H1 (cell line): ENCODE measurements at regions not wholly inside any gene's neighbourhood (a gene's known extent, or its start where the extent isn't known, plus 50 kb on each side); places are given as distances from the start of the nearest gene placed in this dataset.

Source experiments
- CTCF ChIA-PET: fragments of 300-600 bp; sonication (Branson Sonifier 250); formaldehyde crosslinking; loops from one replicate; lab custom pipeline; 2021; ENCODE audit not compliant: partially characterized antibody; lab: Charles Lee
- POLR2A ChIA-PET: fragments of 300-600 bp; sonication (Branson Sonifier 250); formaldehyde crosslinking; loops from one replicate; lab custom pipeline; 2021; ENCODE audit warnings: inconsistent platforms; ENCODE audit not compliant: partially characterized antibody; lab: Charles Lee
- DNase-seq, 2 experiments: peaks; one replicate each; pipeline versions ENCODE4 v3.0.0 to v3.0.0-alpha.2; 2010 to 2022; ENCODE audit warnings: low spot score in 2 of 2, low read depth in 1 of 2, mixed read lengths in 1 of 2
- FAIRE-seq: peaks from 2 replicates; lab custom pipeline; 2011; peaks lifted over from hg19 to GRCh38; lab: Jason Lieb, UNC
- H2AFZ ChIP-seq: 2 replicates; pipeline ENCODE4 v1.8.1; 2012; ENCODE audit warnings: low read length, inconsistent platforms
- H2AK5ac ChIP-seq: 2 replicates; pipeline ENCODE4 v1.6.1; 2013; ENCODE audit warnings: low read depth, low read length
- H2BK120ac ChIP-seq: replicated peaks from 2 replicates; pipeline ENCODE3; 2013; ENCODE audit warnings: low read depth, low read length, inconsistent platforms
- H2BK12ac ChIP-seq: 2 replicates; pipeline ENCODE4 v1.6.1; 2013; ENCODE audit warnings: low read depth, low read length
- H2BK15ac ChIP-seq: 2 replicates; pipeline ENCODE4 v1.6.1; 2013; ENCODE audit warnings: low read length
- H2BK20ac ChIP-seq: 2 replicates; pipeline ENCODE4 v1.6.1; 2013; ENCODE audit warnings: low read length
- H2BK5ac ChIP-seq: 2 replicates; pipeline ENCODE4 v1.6.1; 2013; ENCODE audit warnings: low read depth, low read length
- H3K14ac ChIP-seq: 2 replicates; pipeline ENCODE4 v1.6.1; 2013; ENCODE audit warnings: inconsistent platforms; ENCODE audit not compliant: insufficient read length
- H3K18ac ChIP-seq: 2 replicates; pipeline ENCODE4 v1.6.1; 2013; ENCODE audit warnings: low read length; ENCODE audit errors: extremely low read depth
- H3K23ac ChIP-seq: 2 replicates; pipeline ENCODE4 v1.6.1; 2013; ENCODE audit warnings: inconsistent platforms; ENCODE audit not compliant: insufficient read length
- H3K23me2 ChIP-seq: 2 replicates; pipeline ENCODE4 v1.6.1; 2013; ENCODE audit warnings: low read depth, low read length
- H3K27ac ChIP-seq: 2 replicates; pipeline ENCODE4 v1.6.1; 2011; ENCODE audit warnings: low read depth, low read length, inconsistent platforms
- H3K27me3 ChIP-seq, 4 experiments: replicated peaks in 1 of 4; 1 replicate in 1 of 4; 2 replicates in 3 of 4; pipeline versions ENCODE4 v1.6.1 to v1.8.1; 2011 to 2013; ENCODE audit warnings: low read length in 3 of 4, mild to moderate bottlenecking in 3 of 4, inconsistent platforms in 2 of 4, mixed read lengths in 2 of 4, moderate library complexity in 1 of 4; ENCODE audit not compliant: control insufficient read depth in 3 of 4, insufficient read depth in 3 of 4; ENCODE audit errors: extremely low read depth in 1 of 4
- H3K36me3 ChIP-seq, 4 experiments: 2 replicates each; pipeline versions ENCODE4 v1.6.1 to v1.8.1; 2011 to 2013; ENCODE audit warnings: mild to moderate bottlenecking in 4 of 4, low read length in 3 of 4, moderate library complexity in 2 of 4, control low read depth in 1 of 4, inconsistent platforms in 1 of 4; ENCODE audit not compliant: insufficient read depth in 4 of 4, control insufficient read depth in 2 of 4
- H3K4ac ChIP-seq: replicated peaks from 2 replicates; pipeline ENCODE3; 2013; ENCODE audit warnings: low read length, low read depth, mixed read lengths, inconsistent platforms; ENCODE audit not compliant: insufficient read length
- H3K4me1 ChIP-seq, 4 experiments: replicated peaks in 1 of 4; 1 replicate in 1 of 4; 2 replicates in 3 of 4; pipeline versions ENCODE4 v1.6.1 to v1.8.1; 2011 to 2013; ENCODE audit warnings: low read length in 3 of 4, inconsistent platforms in 2 of 4, mixed read lengths in 1 of 4; ENCODE audit not compliant: insufficient read depth in 4 of 4, control insufficient read depth in 3 of 4
- H3K4me2 ChIP-seq, 2 experiments: 2 replicates each; pipeline versions ENCODE4 v1.6.1 to v1.8.1; 2011 to 2013; ENCODE audit warnings: low read depth in 2 of 2, low read length in 2 of 2, control low read depth in 1 of 2, inconsistent platforms in 1 of 2, mild to moderate bottlenecking in 1 of 2; ENCODE audit not compliant: insufficient read depth in 1 of 2
- H3K4me3 ChIP-seq, 4 experiments: fragments of 200-600, 300-600 bp in 1 of 4; sonication (generic), shearing (Covaris generic), sonication (Bioruptor Twin) in 1 of 4; 2 replicates each; pipeline versions ENCODE4 v1.5.1 to v1.8.1; 2011 to 2016; ENCODE audit warnings: low read length in 4 of 4, low read depth in 3 of 4, control low read depth in 2 of 4, inconsistent platforms in 2 of 4, mild to moderate bottlenecking in 2 of 4, mixed read lengths in 1 of 4, moderate library complexity in 1 of 4; ENCODE audit not compliant: insufficient read depth in 2 of 4; ENCODE audit errors: extremely low read depth in 1 of 4
- H3K56ac ChIP-seq: replicated peaks from 2 replicates; pipeline ENCODE3; 2013; ENCODE audit warnings: low read depth, mild to moderate bottlenecking, mixed read lengths, low read length, inconsistent platforms; ENCODE audit not compliant: insufficient read length
- H3K79me1 ChIP-seq: 2 replicates; pipeline ENCODE4 v1.6.1; 2013; ENCODE audit warnings: low read depth, low read length, control low read depth
- H3K79me2 ChIP-seq, 2 experiments: 2 replicates each; pipeline versions ENCODE4 v1.6.1 to v1.8.1; 2012 to 2013; ENCODE audit warnings: low read length in 2 of 2, mild to moderate bottlenecking in 2 of 2, inconsistent platforms in 1 of 2; ENCODE audit not compliant: insufficient read depth in 2 of 2, control insufficient read depth in 1 of 2
- H3K9ac ChIP-seq, 4 experiments: replicated peaks in 1 of 4; 1 replicate in 1 of 4; 2 replicates in 3 of 4; pipeline versions ENCODE4 v1.6.1 to v1.8.1; 2011 to 2013; ENCODE audit warnings: low read depth in 3 of 4, low read length in 3 of 4, control low read depth in 2 of 4, mild to moderate bottlenecking in 2 of 4, moderate library complexity in 2 of 4, inconsistent platforms in 1 of 4; ENCODE audit errors: extremely low read depth in 1 of 4
- H3K9me3 ChIP-seq, 2 experiments: 2 replicates each; pipeline versions ENCODE4 v1.6.1 to v1.8.1; 2012 to 2013; ENCODE audit warnings: mild to moderate bottlenecking in 2 of 2, moderate library complexity in 2 of 2, control low read depth in 1 of 2, inconsistent platforms in 1 of 2, low read depth in 1 of 2, low read length in 1 of 2, mixed read lengths in 1 of 2; ENCODE audit not compliant: insufficient read depth in 2 of 2
- H4K20me1 ChIP-seq, 2 experiments: replicated peaks in 1 of 2; 2 replicates each; pipeline versions ENCODE3 to v1.8.1; 2011 to 2013; ENCODE audit warnings: inconsistent platforms in 2 of 2, low read length in 2 of 2, mild to moderate bottlenecking in 1 of 2; ENCODE audit not compliant: insufficient read depth in 2 of 2, control insufficient read depth in 1 of 2
- H4K5ac ChIP-seq: 2 replicates; pipeline ENCODE4 v1.6.1; 2013; ENCODE audit warnings: low read length, low read depth, mixed read lengths, inconsistent platforms; ENCODE audit not compliant: insufficient read length
- H4K8ac ChIP-seq: 2 replicates; pipeline ENCODE4 v1.8.0; 2013; ENCODE audit warnings: mild to moderate bottlenecking, moderate library complexity, low read length, inconsistent platforms; ENCODE audit not compliant: insufficient read depth; ENCODE audit errors: extremely low read depth
- H4K91ac ChIP-seq: replicated peaks from 2 replicates; pipeline ENCODE3; 2013; ENCODE audit warnings: low read length, mixed read lengths, inconsistent platforms; ENCODE audit not compliant: insufficient read length
- BACH1 ChIP-seq: IDR thresholded peaks from 2 replicates; pipeline ENCODE4 v1.6.1; 2012; ENCODE audit warnings: low read length, improper control_type of control experiment
- CHD2 ChIP-seq: IDR thresholded peaks from 2 replicates; pipeline ENCODE4 v1.6.1; 2012; ENCODE audit warnings: low read length, improper control_type of control experiment
- EZH2 ChIP-seq: fragments of 200-600 bp; sonication (generic); IDR thresholded peaks from 2 replicates; pipeline ENCODE4 v1.7.1; 2012; ENCODE audit warnings: low read depth, mild to moderate bottlenecking, moderate library complexity, low read length, inconsistent platforms; ENCODE audit not compliant: severe bottlenecking
- POLR2A ChIP-seq, 2 experiments: IDR thresholded peaks; 1 replicate in 1 of 2; 2 replicates in 1 of 2; pipeline ENCODE4 v1.6.1; 2011; ENCODE audit warnings: low read depth in 2 of 2, low read length in 2 of 2, mild to moderate bottlenecking in 2 of 2; ENCODE audit errors: control extremely low read depth in 1 of 2
- POLR2AphosphoS5 ChIP-seq: IDR thresholded peaks from 2 replicates; pipeline ENCODE4 v1.6.1; 2011; ENCODE audit warnings: low read depth, low read length
- RXRA ChIP-seq: IDR thresholded peaks from 2 replicates; pipeline ENCODE4 v1.6.1; 2011; ENCODE audit warnings: low read depth, mild to moderate bottlenecking, low read length, moderate library complexity; ENCODE audit not compliant: insufficient read depth
- SP1 ChIP-seq: IDR thresholded peaks from 2 replicates; pipeline ENCODE4 v1.6.1; 2011; ENCODE audit warnings: low read depth, low read length
- TEAD4 ChIP-seq: IDR thresholded peaks from 2 replicates; pipeline ENCODE4 v1.6.1; 2012; ENCODE audit warnings: low read depth, low read length, inconsistent platforms, mixed read lengths
- YY1 ChIP-seq: IDR thresholded peaks from 2 replicates; pipeline ENCODE4 v1.6.1; 2011; ENCODE audit warnings: low read depth, mild to moderate bottlenecking, low read length
- WGBS, 2 experiments: shearing (Covaris generic) in 1 of 2; methylation state at CpG; one replicate each; pipeline versions ENCODE4 v1.1.6 to v1.1.7; 2013 to 2015; ENCODE audit warnings: low lambda C conversion rate in 2 of 2, mixed read lengths in 2 of 2, inconsistent platforms in 1 of 2, low coverage in 1 of 2, missing lambda C conversion rate in 1 of 2; ENCODE audit not compliant: insufficient replicate concordance in 2 of 2, insufficient coverage in 1 of 2, insufficient read length in 1 of 2; ENCODE audit errors: extremely low coverage in 1 of 2, missing lambda C conversion rate in 1 of 2; 5-methylcytosine and 5-hydroxymethylcytosine counted together

- no peak overlapping the region for H3K18ac ChIP-seq
- H3K23ac ChIP-seq, result no peak overlapping the region
- no peak overlapping the region for H2AFZ ChIP-seq
- H3K56ac ChIP-seq, result no peak overlapping the region
- no peaks in the 10 kb centered on the region for H3K9me3 ChIP-seq
- H3K27ac ChIP-seq, result no peak overlapping the region
- no peaks in the 10 kb centered on the region for H3K36me3 ChIP-seq
- no peak overlapping the region for H3K4me3 ChIP-seq
- H2BK120ac ChIP-seq, result no peak overlapping the region
- no peak overlapping the region for H4K5ac ChIP-seq
- DNase-seq, result no peak
- H4K8ac ChIP-seq, result no peak overlapping the region
- H4K91ac ChIP-seq, result no peak overlapping the region
- POLR2A ChIA-PET, result no interaction called here
- FAIRE-seq, result no peak
- no peak overlapping the region for H2BK15ac ChIP-seq
- H3K14ac ChIP-seq, result no peak overlapping the region
- H2AK5ac ChIP-seq, result no peak overlapping the region
- no peaks in the 10 kb centered on the region for H3K79me1 ChIP-seq
- 96 to 100% methylated on average over 1 to 3 of the region's 3 CpGs for WGBS, 2 experiments
- H3K9ac ChIP-seq, result no peak overlapping the region
- no peak overlapping the region for H2BK20ac ChIP-seq
- no peak for TF ChIP-seq TEAD4
- TF ChIP-seq POLR2A (IDR thresholded peaks at IDR 0.05; ENCODE audit: control extremely low read depth in 1 of 2, low read depth in 2 of 2, low read length in 2 of 2), result no peak
- no peak for TF ChIP-seq SP1
- no peak for TF ChIP-seq BACH1
- TF ChIP-seq CHD2, result no peak
- TF ChIP-seq EZH2, result no peak
- no peak for TF ChIP-seq POLR2AphosphoS5
- TF ChIP-seq RXRA, result no peak
- TF ChIP-seq YY1, result no peak
- H3K4me1 ChIP-seq, result no peaks in the 10 kb centered on the region
- H3K4ac ChIP-seq, result no peak overlapping the region
- H2BK12ac ChIP-seq, result no peak overlapping the region
- H2BK5ac ChIP-seq, result no peak overlapping the region
- H4K20me1 ChIP-seq, result no peaks in the 10 kb centered on the region
- no peak overlapping the region for H3K4me2 ChIP-seq
- no peaks in the 10 kb centered on the region for H3K27me3 ChIP-seq
- H3K79me2 ChIP-seq, result no peaks in the 10 kb centered on the region
- CTCF ChIA-PET, result no interaction called here
- H3K23me2 ChIP-seq, result no peaks in the 10 kb centered on the region; the same call in 1 of the 2 replicates
Measured at GRCh38 chr5:67360047-67360446, 163.4 kb upstream of the CD180 start.
